Epithelial cell of prostate (primary cell): ENCODE measurements at regions not wholly inside any gene's neighbourhood (a gene's known extent, or its start where the extent isn't known, plus 50 kb on each side); places are given as distances from the start of the nearest gene placed in this dataset.

Source experiments
- DNase-seq: peaks from one replicate; pipeline ENCODE4 v3.0.0-alpha.2; 2011; ENCODE audit warnings: low read depth, low spot score
- H3K27ac ChIP-seq: fragments of 450-650 bp; 2 replicates; pipeline ENCODE4 v1.5.1; 2017; ENCODE audit warnings: mild to moderate bottlenecking

GRCh38 chr5:121164632-121165031 is 687.0 kb upstream of the FTMT start:
- H3K27ac ChIP-seq: no peak overlapping the region
- DNase-seq: no peak

GRCh38 chr5:121171361-121171760 is 680.3 kb upstream of the FTMT start:
- DNase-seq: no peak
- H3K27ac ChIP-seq: no peak overlapping the region

- no peak for DNase-seq
- no peak overlapping the region for H3K27ac ChIP-seq
Measured at GRCh38 chr5:121171834-121172233, 679.8 kb upstream of the FTMT start.

GRCh38 chr5:121174351-121174750 is 677.3 kb upstream of the FTMT start:
- DNase-seq: no peak
- no peak overlapping the region for H3K27ac ChIP-seq

- H3K27ac ChIP-seq: no peak overlapping the region
- DNase-seq: no peak
Measured at GRCh38 chr5:121175986-121176385, 675.7 kb upstream of the FTMT start.

GRCh38 chr5:121182788-121183490 is 668.7 kb upstream of the FTMT start:
- no peak overlapping the region for H3K27ac ChIP-seq
- DNase-seq: peak; percentile 5

- DNase-seq: no peak
- no peak overlapping the region for H3K27ac ChIP-seq
Measured at GRCh38 chr5:121188849-121189248, 662.8 kb upstream of the FTMT start.

- no peak for DNase-seq
- no peak overlapping the region for H3K27ac ChIP-seq
Measured at GRCh38 chr5:121189342-121190305, 662.1 kb upstream of the FTMT start.

GRCh38 chr5:121199216-121199999 is 652.3 kb upstream of the FTMT start:
- DNase-seq: no peak
- no peak overlapping the region for H3K27ac ChIP-seq

GRCh38 chr5:121218086-121218485 is 633.6 kb upstream of the FTMT start:
- DNase-seq: no peak

GRCh38 chr5:121221483-121221882 is 630.2 kb upstream of the FTMT start:
- no peak for DNase-seq
- no peak overlapping the region for H3K27ac ChIP-seq

More at GRCh38 chr5:121218086-121218485, 633.6 kb upstream of the FTMT start:
- H3K27ac ChIP-seq: no peak overlapping the region

GRCh38 chr5:121226765-121227164 is 624.9 kb upstream of the FTMT start:
- H3K27ac ChIP-seq: no peak overlapping the region
- no peak for DNase-seq

- H3K27ac ChIP-seq: no peak overlapping the region
- DNase-seq: no peak
Measured at GRCh38 chr5:121239951-121240350, 611.7 kb upstream of the FTMT start.

GRCh38 chr5:121246971-121247370 is 604.7 kb upstream of the FTMT start:
- H3K27ac ChIP-seq: no peak overlapping the region
- DNase-seq: no peak

- peak; percentile 59 for DNase-seq
Measured at GRCh38 chr5:121251954-121252353, 599.7 kb upstream of the FTMT start.

GRCh38 chr5:121257621-121258020 is 594.1 kb upstream of the FTMT start:
- H3K27ac ChIP-seq: no peak overlapping the region

More at GRCh38 chr5:121251954-121252353, 599.7 kb upstream of the FTMT start:
- peak overlapping the region; percentile 27 for H3K27ac ChIP-seq

GRCh38 chr5:121263456-121263855 is 588.2 kb upstream of the FTMT start:
- DNase-seq: no peak
- no peak overlapping the region for H3K27ac ChIP-seq

More at GRCh38 chr5:121257621-121258020, 594.1 kb upstream of the FTMT start:
- DNase-seq: no peak

- no peak for DNase-seq
- no peak overlapping the region for H3K27ac ChIP-seq
Measured at GRCh38 chr5:121264605-121265004, 587.1 kb upstream of the FTMT start.

GRCh38 chr5:121271546-121271945 is 580.1 kb upstream of the FTMT start:
- no peak for DNase-seq
- H3K27ac ChIP-seq: no peak overlapping the region

- peak overlapping the region; percentile 43 for H3K27ac ChIP-seq
- DNase-seq: peak; percentile 89
Measured at GRCh38 chr5:121273833-121274433, 577.7 kb upstream of the FTMT start.
